Liver (tissue), 8 donors: ENCODE measurements at regions not wholly inside any gene's neighbourhood (a gene's known extent, or its start where the extent isn't known, plus 50 kb on each side); places are given as distances from the start of the nearest gene placed in this dataset.

Experiments used
- DNase-seq: peaks from one replicate; pipeline ENCODE4 v3.0.0-alpha.2; 2017; ENCODE audit warnings: low spot score
- H3K27ac ChIP-seq, 2 donors: one replicate each; pipeline ENCODE4 v1.7.0; 2013; ENCODE audit warnings: inconsistent platforms in 2 of 2, low read length in 2 of 2, control low read depth in 1 of 2, low read depth in 1 of 2, mild to moderate bottlenecking in 1 of 2
- H3K27me3 ChIP-seq, 4 donors: one replicate each; pipeline versions ENCODE4 v1.6.1 to v1.7.0; 2013; ENCODE audit warnings: low read length in 3 of 4, inconsistent platforms in 1 of 4, mild to moderate bottlenecking in 1 of 4, moderate library complexity in 1 of 4; ENCODE audit not compliant: control insufficient read depth in 4 of 4, insufficient read depth in 4 of 4
- H3K36me3 ChIP-seq, 4 donors: one replicate each; pipeline versions ENCODE4 v1.6.1 to v1.7.0; 2013; ENCODE audit warnings: low read length in 3 of 4, mild to moderate bottlenecking in 3 of 4, low read depth in 1 of 4, moderate library complexity in 1 of 4; ENCODE audit not compliant: control insufficient read depth in 4 of 4, insufficient read depth in 3 of 4
- H3K4me1 ChIP-seq, 4 donors: one replicate each; pipeline versions ENCODE4 v1.6.1 to v1.7.0; 2013; ENCODE audit warnings: low read length in 3 of 4, mild to moderate bottlenecking in 3 of 4, moderate library complexity in 1 of 4; ENCODE audit not compliant: control insufficient read depth in 4 of 4, insufficient read depth in 4 of 4
- H3K4me3 ChIP-seq, 3 donors: one replicate each; pipeline versions ENCODE4 v1.6.1 to v1.7.0; 2013; ENCODE audit warnings: low read length in 3 of 3, control low read depth in 1 of 3, low read depth in 1 of 3, mild to moderate bottlenecking in 1 of 3
- H3K9ac ChIP-seq, 2 donors: one replicate each; pipeline ENCODE4 v1.7.0; 2013; ENCODE audit warnings: low read length in 2 of 2, mild to moderate bottlenecking in 2 of 2, moderate library complexity in 2 of 2, control low read depth in 1 of 2, low read depth in 1 of 2
- H3K9me3 ChIP-seq, 4 donors: one replicate each; pipeline versions ENCODE4 v1.6.1 to v1.7.0; 2013; ENCODE audit warnings: low read length in 3 of 4; ENCODE audit not compliant: control insufficient read depth in 4 of 4
- ATF3 ChIP-seq: IDR thresholded peaks from 2 replicates; pipeline ENCODE4 v1.6.1; 2016; ENCODE audit warnings: antibody characterized with exemption
- CTCF ChIP-seq: fragments of 150-350 bp; IDR thresholded peaks from 2 replicates; pipeline ENCODE4 v1.5.1; 2017; ENCODE audit warnings: improper control_type of control experiment, low read depth, low read length; ENCODE audit not compliant: missing input control
- EGR1 ChIP-seq, 2 donors: IDR thresholded peaks; 2 replicates each; pipeline ENCODE4 v1.6.1; 2016 to 2018; ENCODE audit warnings: antibody characterized with exemption in 2 of 2, low read depth in 2 of 2
- FOXA1 ChIP-seq: IDR thresholded peaks from 2 replicates; pipeline ENCODE4 v1.6.1; 2016; ENCODE audit warnings: antibody characterized with exemption
- FOXA2 ChIP-seq: IDR thresholded peaks from 2 replicates; pipeline ENCODE4 v1.6.1; 2016; ENCODE audit warnings: antibody characterized with exemption
- HNF4A ChIP-seq, 2 donors: conservative IDR thresholded peaks; 2 replicates each; pipeline ENCODE4 v1.6.1; 2016; ENCODE audit warnings: antibody characterized with exemption in 2 of 2, mild to moderate bottlenecking in 2 of 2
- JUND ChIP-seq, 2 donors: IDR thresholded peaks; 2 replicates each; pipeline ENCODE4 v1.6.1; 2016; ENCODE audit warnings: antibody characterized with exemption in 2 of 2
- NR2F2 ChIP-seq: IDR thresholded peaks from 2 replicates; pipeline ENCODE4 v1.6.1; 2016; ENCODE audit warnings: antibody characterized with exemption
- RAD21 ChIP-seq, 2 donors: IDR thresholded peaks; 2 replicates each; pipeline ENCODE4 v1.6.1; 2016; ENCODE audit warnings: antibody characterized with exemption in 2 of 2, mild to moderate bottlenecking in 2 of 2
- REST ChIP-seq: IDR thresholded peaks from 2 replicates; pipeline ENCODE4 v1.6.1; 2016; ENCODE audit warnings: antibody characterized with exemption, mild to moderate bottlenecking
- RXRA ChIP-seq, 2 donors: IDR thresholded peaks; 2 replicates each; pipeline ENCODE4 v1.6.1; 2017 to 2018; ENCODE audit warnings: antibody characterized with exemption in 2 of 2, mild to moderate bottlenecking in 1 of 2
- SP1 ChIP-seq: IDR thresholded peaks from 2 replicates; pipeline ENCODE4 v1.6.1; 2018; ENCODE audit warnings: antibody characterized with exemption, mild to moderate bottlenecking
- TAF1 ChIP-seq: conservative IDR thresholded peaks from 2 replicates; pipeline ENCODE4 v1.6.1; 2016; ENCODE audit warnings: antibody characterized with exemption, mild to moderate bottlenecking
- YY1 ChIP-seq: IDR thresholded peaks from 2 replicates; pipeline ENCODE4 v1.6.1; 2016; ENCODE audit warnings: antibody characterized with exemption, mild to moderate bottlenecking
- ZBTB33 ChIP-seq: IDR thresholded peaks from 2 replicates; pipeline ENCODE4 v1.6.1; 2016; ENCODE audit warnings: antibody characterized with exemption
- WGBS: extraction: QIAGEN DNeasy Blood & Tissue Kit; methylation state at CpG from one replicate; pipeline ENCODE4 v1.1.7; 2013; 5-methylcytosine and 5-hydroxymethylcytosine counted together
- donor health status: healthy.
- donor health status: healthy.
- donor health status: healthy.
- donor health status: healthy.
- donor health status: healthy.

- H3K9me3 ChIP-seq, result no peaks in the 10 kb centered on the region
- H3K9ac ChIP-seq, result no peak overlapping the region
- 44% methylated on average over 2 of the region's 2 CpGs for WGBS
- H3K4me3 ChIP-seq, result no peak overlapping the region
- no peaks in the 10 kb centered on the region for H3K36me3 ChIP-seq
- H3K27me3 ChIP-seq, result no peaks in the 10 kb centered on the region
- peaks cover 2 to 17% (median 12%) of the 10 kb centered on the region in 4 donors for H3K4me1 ChIP-seq
- no peak overlapping the region for H3K27ac ChIP-seq
- TF ChIP-seq REST, result no peak
- TF ChIP-seq RAD21 (IDR thresholded peaks at IDR 0.05), result peak; percentile 38 to 51
- DNase-seq, result no peak
Measured at GRCh38 chr1:39136638-39137037, 67.9 kb upstream of the MACF1 start.

GRCh38 chr1:39139723-39140360 lies 64.7 kb upstream of the MACF1 start:
- H3K27me3 ChIP-seq, result no peaks in the 10 kb centered on the region
- H3K36me3 ChIP-seq, result peaks cover 0 to 2% (median 0%) of the 10 kb centered on the region in 4 donors
- no peak overlapping the region for H3K4me3 ChIP-seq
- TF ChIP-seq YY1 (no peak), CTCF (no peak), TAF1 (no peak), RAD21 (IDR thresholded peaks at IDR 0.05) (no peak), FOXA2 (no peak), NR2F2 (no peak), HNF4A (conservative IDR thresholded peaks at IDR 0.05) (no peak), ATF3 (no peak), EGR1 (IDR thresholded peaks at IDR 0.05; ENCODE audit: low read depth in 2 of 2) (no peak), ZBTB33 (no peak), JUND (IDR thresholded peaks at IDR 0.05) (no peak), FOXA1 (no peak), RXRA (IDR thresholded peaks at IDR 0.05) (no peak), SP1 (no peak), REST (no peak)
- no peak overlapping the region for H3K9ac ChIP-seq
- no peaks in the 10 kb centered on the region for H3K9me3 ChIP-seq
- peaks cover 0 to 6% (median 2%) of the 10 kb centered on the region in 4 donors for H3K4me1 ChIP-seq
- WGBS, result 97% methylated on average over 3 of the region's 3 CpGs
- DNase-seq, result no peak
- H3K27ac ChIP-seq, result no peak overlapping the region
